Kidney (tissue), 13 donors: ENCODE measurements at regions not wholly inside any gene's neighbourhood (a gene's known extent, or its start where the extent isn't known, plus 50 kb on each side); places are given as distances from the start of the nearest gene placed in this dataset.

Experiments
- DNase-seq, 5 donors: peaks; one replicate each; pipeline ENCODE4 v3.0.0-alpha.2; 2013 to 2020
- FAIRE-seq: peaks from 2 replicates; lab custom pipeline; 2012; peaks lifted over from hg19 to GRCh38; lab: Jason Lieb, UNC
- H3K27ac ChIP-seq, 2 donors: one replicate each; pipeline ENCODE4 v1.7.0; 2013; ENCODE audit warnings: low read depth in 2 of 2, low read length in 2 of 2, inconsistent platforms in 1 of 2
- H3K27me3 ChIP-seq: one replicate; pipeline ENCODE4 v1.7.1; 2013; ENCODE audit warnings: low read length, inconsistent platforms; ENCODE audit not compliant: control insufficient read depth, insufficient read depth
- H3K36me3 ChIP-seq, 3 donors: one replicate each; pipeline versions ENCODE4 v1.7.0 to v1.7.1; 2013; ENCODE audit warnings: low read length in 3 of 3, control low read depth in 1 of 3, inconsistent platforms in 1 of 3; ENCODE audit not compliant: insufficient read depth in 3 of 3, control insufficient read depth in 2 of 3
- H3K4me1 ChIP-seq, 3 donors: one replicate each; pipeline versions ENCODE4 v1.7.0 to v1.7.1; 2013; ENCODE audit warnings: low read length in 3 of 3, inconsistent platforms in 1 of 3, low read depth in 1 of 3; ENCODE audit not compliant: control insufficient read depth in 2 of 3, insufficient read depth in 2 of 3
- H3K4me3 ChIP-seq, 3 donors: one replicate each; pipeline versions ENCODE4 v1.7.0 to v1.8.1; 2013; ENCODE audit warnings: low read length in 3 of 3, control low read depth in 1 of 3, inconsistent platforms in 1 of 3
- H3K9ac ChIP-seq, 3 donors: one replicate each; pipeline versions ENCODE4 v1.7.0 to v1.7.1; 2013; ENCODE audit warnings: low read length in 3 of 3, control low read depth in 1 of 3, inconsistent platforms in 1 of 3
- H3K9me3 ChIP-seq, 3 donors: one replicate each; pipeline versions ENCODE4 v1.7.0 to v1.7.1; 2013; ENCODE audit warnings: low read length in 3 of 3, control low read depth in 1 of 3, inconsistent platforms in 1 of 3; ENCODE audit not compliant: control insufficient read depth in 2 of 3, insufficient read depth in 1 of 3
- CTCF ChIP-seq: IDR thresholded peaks from 3 replicates; pipeline ENCODE4 v1.5.1; 2012; ENCODE audit warnings: mild to moderate bottlenecking, moderate library complexity, borderline replicate concordance; ENCODE audit not compliant: insufficient read depth; ENCODE audit errors: extremely low read depth
- intact Hi-C: fragments of 100-400 bp; cut with DNase I; formaldehyde crosslinking; loops from one replicate; pipeline ENCODE4 v1.11.1; 2022
- donor health status: control.
- donor health status: control.
- donor health status: control.
- donor health status: control.
- donor health status: control.
- donor health status: DM: yes; HTN: yes; CAD: no.
- donor health status: Normal renal cell carcinoma (clear cell type).

- no peak for TF ChIP-seq CTCF
- H3K4me3 ChIP-seq = no peak overlapping the region
- H3K9me3 ChIP-seq = peaks cover 0 to 7% (median 2%) of the 10 kb centered on the region in 3 donors
- no peaks in the 10 kb centered on the region for H3K27me3 ChIP-seq
- no peak for FAIRE-seq
- DNase-seq = no peak
- no peak overlapping the region for H3K27ac ChIP-seq
- H3K9ac ChIP-seq = no peak overlapping the region
- H3K36me3 ChIP-seq = no peaks in the 10 kb centered on the region
- H3K4me1 ChIP-seq = no peaks in the 10 kb centered on the region
- intact Hi-C loops = no loop called here
Measured at GRCh38 chr2:149871091-149871885, 283.7 kb upstream of the MMADHC start.

GRCh38 chr2:149863227-149863626 is 275.7 kb upstream of the MMADHC start:
- Histone ChIP-seq H3K27ac (no peak overlapping the region), H3K9me3 (peaks cover 0 to 4% (median 0%) of the 10 kb centered on the region in 3 donors), H3K4me3 (no peak overlapping the region), H3K9ac (no peak overlapping the region), H3K4me1 (no peaks in the 10 kb centered on the region), H3K36me3 (no peaks in the 10 kb centered on the region), H3K27me3 (no peaks in the 10 kb centered on the region)
- no peak for DNase-seq
- no peak for FAIRE-seq
- TF ChIP-seq CTCF = no peak
- intact Hi-C loops = no loop called here

- Histone ChIP-seq H3K27me3 (no peaks in the 10 kb centered on the region), H3K9ac (no peak overlapping the region), H3K27ac (no peak overlapping the region), H3K4me3 (no peak overlapping the region), H3K36me3 (no peaks in the 10 kb centered on the region), H3K4me1 (no peaks in the 10 kb centered on the region), H3K9me3 (peaks cover 0 to 4% (median 0%) of the 10 kb centered on the region in 3 donors)
- TF ChIP-seq CTCF = no peak
- DNase-seq (no peak), FAIRE-seq (no peak)
- intact Hi-C loops = no loop called here
Measured at GRCh38 chr2:149861034-149861433, 273.5 kb upstream of the MMADHC start.
